ENCODE measurements at regions not wholly inside any gene's neighbourhood (a gene's known extent, or its start where the extent isn't known, plus 50 kb on each side); places are given as distances from the start of the nearest gene placed in this dataset.

GRCh38 chr5:118778941-118779340 is 209.4 kb downstream of the DTWD2 start:
- no peak for DNase-seq

DNA sequence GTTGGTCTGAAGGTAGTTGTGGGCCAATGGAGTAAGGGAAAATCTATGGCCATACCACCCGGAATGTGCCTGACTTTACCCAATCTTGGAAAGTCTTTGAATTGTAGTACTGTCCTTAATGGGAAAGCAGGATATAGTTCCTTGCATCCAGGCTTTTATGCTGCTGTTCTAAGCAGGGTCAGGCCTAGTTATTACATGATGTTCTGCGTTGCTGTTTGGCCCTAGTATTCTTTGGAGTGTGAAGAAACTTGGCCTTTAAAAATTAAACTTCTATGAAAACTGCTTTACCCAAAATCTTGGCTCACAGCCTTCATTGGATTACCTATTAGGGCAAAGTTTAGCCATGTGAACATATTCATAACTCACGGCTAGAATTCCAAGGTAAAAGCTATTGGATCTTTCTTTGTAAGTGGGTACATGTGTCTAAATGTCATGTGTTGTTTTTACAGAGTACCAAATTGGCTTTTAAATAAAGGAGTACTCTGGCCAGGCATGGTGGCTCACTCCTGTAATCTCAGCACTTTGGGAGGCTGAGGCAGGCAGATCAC is 211.1 kb downstream of the DTWD2 start:
- DNase-seq = no peak

DNA sequence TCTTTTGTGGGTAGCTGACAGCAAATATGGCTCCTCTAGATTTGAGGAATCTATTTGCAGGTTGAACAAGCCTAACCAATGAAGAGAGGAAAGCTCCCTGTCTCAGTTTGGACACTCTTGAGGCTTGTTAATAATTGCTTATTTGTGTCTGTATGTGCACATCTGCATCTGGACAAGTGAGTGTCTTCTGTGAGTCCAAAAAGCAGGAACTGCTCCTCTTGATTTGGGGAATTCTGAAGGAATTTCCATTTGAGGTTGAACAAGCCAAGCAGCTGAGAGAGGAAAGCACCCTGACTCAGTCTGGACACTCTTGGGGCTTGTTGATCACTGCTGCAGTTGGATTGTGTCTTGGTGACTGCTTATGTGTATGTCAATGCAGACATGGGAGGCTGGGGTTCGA is 211.6 kb downstream of the DTWD2 start:
- no peak for DNase-seq

- DNase-seq = no peak
Observed at GRCh38 chr5:118775790-118776499, 212.4 kb downstream of the DTWD2 start.

GRCh38 chr5:118768607-118769175 is 219.7 kb downstream of the DTWD2 start:
- DNase-seq = no peak

DNA sequence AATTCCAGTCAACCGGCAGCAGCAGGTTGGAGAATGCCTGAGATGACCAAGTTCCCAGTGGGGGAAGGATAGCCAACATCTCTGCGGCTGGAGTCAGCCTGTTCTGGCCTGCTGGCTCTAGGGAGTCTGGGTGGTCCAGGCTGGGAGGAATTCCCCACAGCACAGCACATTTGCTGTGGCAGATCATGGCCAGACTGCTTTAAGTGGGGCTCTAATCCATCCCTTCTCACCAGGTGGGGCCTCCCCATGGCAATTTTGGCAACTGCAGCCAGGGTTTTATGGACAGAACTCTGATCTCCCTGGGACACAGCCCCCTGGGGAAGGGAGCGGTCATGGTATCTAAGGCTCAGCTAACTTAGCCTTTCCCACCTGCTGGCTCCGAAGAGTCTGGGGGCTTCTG is 226.1 kb downstream of the DTWD2 start:
- DNase-seq = no peak

GRCh38 chr5:118761814-118762213 is 226.5 kb downstream of the DTWD2 start:
- DNase-seq = no peak

DNA sequence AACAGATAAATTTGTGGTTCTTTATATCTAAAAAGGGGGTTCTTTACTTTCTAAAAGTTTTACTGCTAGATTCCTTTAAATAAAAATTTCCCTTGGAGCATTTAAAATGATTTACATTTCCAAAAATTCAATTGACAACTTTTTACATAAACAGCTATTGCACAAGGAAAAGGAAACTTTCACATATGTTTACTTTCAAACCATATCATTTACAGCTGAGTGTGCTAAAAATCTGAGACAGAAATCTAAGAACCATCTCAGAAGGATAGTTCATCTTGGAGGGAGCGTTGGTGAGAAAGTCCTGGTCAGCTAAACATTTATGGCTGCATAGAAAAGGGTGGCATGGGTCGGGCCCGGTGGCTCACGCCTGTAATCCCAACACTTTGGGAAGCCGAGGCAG is 235.4 kb downstream of the DTWD2 start:
- DNase-seq = no peak

GRCh38 chr5:118736396-118736795 is 252.0 kb downstream of the DTWD2 start:
- no peak for DNase-seq

- DNase-seq = no peak
Observed at GRCh38 chr5:118733394-118733793, 255.0 kb downstream of the DTWD2 start.

DNA sequence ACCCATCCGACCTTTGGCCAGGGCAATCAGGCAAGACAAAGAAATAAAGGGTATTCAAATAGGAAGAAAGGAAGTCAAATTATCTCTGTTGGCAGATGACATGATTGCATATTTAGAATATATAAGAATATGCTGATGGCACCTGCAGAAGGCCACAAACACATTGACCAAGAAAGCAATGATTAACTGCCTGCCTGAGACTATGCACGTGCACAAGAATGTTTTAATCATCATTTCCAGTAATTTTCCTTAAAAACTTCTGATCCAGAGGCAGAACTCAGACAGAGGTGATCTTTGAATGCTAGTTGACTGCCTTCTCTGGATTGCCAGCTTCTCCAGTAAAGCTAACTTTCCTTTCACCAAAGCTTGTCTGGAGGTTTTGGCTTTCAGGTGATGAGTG is 260.2 kb downstream of the DTWD2 start:
- no peak for DNase-seq

DNA sequence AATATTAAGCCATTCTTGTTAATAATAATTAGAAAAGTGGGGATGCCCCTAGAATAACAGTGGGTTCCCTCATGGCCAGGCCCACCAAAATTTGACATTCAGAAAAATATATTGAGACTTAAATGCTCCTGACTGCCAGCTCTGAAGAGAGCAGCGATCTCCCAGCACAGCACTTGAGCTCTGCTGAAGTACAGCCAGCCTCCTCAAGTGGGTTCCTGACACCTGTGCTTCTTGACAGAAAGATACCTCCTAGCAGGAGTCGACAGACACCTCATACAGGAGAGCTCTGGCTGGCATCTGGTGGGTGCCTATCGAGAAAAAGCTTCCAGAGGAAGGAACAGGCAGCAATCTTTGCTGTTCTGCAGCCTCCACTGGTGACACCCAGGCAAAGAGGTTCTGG is 261.5 kb downstream of the DTWD2 start:
- DNase-seq = no peak

DNA sequence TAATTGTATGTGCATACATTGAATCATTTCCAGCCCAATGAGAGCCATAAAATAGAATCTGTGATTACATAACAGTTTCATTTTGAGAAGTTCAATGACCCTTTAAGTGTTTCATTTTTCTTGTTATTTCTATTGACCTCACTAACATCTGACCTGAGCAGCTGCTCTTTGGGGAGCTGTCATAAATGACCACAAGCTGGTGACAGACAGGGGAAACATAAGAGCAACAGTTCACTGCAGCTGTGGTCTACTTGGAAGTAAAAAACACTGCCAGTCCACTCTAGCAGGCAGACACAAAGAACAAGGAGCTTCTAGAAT is 265.4 kb downstream of the DTWD2 start:
- DNase-seq = no peak

DNA sequence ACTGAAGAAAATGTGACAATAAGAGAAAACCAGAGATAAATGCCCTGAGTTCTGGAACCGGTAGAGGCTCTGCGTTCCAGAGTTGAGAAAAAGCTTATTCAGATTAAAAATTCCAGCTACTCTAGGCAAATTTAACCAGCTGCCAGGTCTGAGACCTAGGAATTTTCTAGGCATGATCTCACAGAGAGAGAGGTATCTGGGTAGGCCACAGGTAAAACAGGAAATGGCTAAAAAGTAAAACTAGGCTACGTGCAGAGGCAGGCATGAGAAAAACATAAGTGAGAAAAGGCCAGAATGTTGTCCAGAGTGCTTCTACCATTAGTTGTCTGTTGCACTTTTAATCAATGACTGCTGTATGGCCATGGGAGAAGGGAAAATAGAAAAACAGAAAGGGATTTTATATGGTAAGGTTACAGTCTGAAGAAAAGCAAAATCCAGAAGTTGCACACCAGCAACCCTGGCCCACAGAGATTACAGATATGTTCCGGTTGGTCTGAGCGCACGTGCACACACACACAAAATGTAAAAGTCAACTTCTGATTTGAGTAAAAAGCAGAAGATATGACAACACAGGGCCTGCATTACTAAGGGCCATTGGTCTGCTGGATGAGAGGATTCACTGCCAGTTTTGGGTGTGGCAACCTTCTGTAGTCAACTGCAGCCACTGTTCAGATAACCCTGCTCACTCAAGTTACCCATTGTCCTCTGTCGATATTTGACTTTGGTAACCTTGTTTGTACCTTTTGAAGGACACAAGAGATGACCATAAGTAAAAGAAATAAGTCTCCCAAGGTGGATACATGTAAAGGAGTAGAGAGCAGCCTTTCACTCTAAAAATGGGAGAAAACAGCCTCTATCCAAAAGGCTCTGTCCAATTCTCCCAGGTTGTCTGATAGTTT is 266.0 kb downstream of the DTWD2 start:
- DNase-seq = no peak

GRCh38 chr5:118711727-118712126 is 276.6 kb downstream of the DTWD2 start:
- DNase-seq = no peak

GRCh38 chr5:118705959-118706667 is 282.2 kb downstream of the DTWD2 start:
- DNase-seq = no peak

DNA sequence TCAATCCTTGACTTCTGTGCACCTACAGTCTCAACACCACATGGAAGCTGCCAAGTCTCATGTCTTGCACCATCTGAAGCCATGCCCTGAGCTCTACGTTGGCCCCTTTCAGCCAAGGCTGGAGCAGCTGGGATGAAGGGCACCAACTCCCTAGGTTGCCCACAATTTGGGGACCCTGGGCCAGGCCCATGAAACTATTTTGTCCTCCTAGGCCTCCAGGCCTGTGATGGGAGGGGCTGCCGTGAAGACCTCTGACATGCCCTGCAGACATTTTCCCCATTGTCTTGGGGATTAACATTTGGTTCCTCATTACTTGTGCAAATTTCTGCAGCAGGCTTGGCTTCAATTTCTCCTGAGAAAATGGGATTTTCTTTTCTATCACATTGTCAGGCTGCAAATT is 285.1 kb downstream of the DTWD2 start:
- DNase-seq = no peak

DNA sequence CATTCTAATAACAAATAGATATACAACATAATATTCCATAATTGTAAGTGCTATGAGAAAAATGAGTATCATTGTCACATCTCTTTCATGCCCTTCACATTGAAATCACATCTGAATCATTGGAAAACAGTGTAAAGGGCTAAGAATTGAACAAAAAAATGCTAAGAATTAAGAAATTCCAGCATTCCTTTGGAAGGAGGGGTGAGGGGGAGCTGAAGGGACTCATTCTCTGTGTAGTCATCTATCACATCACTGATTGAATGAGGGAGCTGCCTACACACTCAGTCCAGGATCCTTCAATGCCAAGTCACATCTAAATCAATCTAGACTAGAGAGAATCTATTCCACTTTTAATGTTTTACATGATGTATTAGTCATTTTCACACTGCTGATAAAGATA is 286.6 kb downstream of the DTWD2 start:
- DNase-seq = no peak

GRCh38 chr5:118700510-118700909 is 287.8 kb downstream of the DTWD2 start:
- no peak for DNase-seq

DNA sequence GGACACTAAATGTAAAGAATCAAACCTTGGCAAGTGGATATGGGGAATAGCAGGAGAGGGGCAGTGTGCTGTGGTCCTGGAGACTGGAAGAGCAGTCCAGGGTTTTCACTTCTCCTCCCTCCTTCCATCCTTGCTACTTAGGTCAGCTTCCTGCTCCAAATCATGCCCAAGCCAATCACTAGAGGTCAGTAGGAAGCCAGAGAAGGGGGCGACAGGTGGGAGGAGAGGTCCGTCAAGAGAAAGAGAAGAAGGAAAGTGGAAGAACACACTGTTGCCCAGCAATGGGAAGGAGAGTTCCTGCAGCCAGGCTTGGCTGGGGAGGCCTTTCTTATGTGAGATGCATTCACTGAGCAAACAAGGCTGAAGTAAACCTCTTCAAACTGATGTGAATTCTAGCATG is 289.6 kb downstream of the DTWD2 start:
- DNase-seq = no peak

DNA sequence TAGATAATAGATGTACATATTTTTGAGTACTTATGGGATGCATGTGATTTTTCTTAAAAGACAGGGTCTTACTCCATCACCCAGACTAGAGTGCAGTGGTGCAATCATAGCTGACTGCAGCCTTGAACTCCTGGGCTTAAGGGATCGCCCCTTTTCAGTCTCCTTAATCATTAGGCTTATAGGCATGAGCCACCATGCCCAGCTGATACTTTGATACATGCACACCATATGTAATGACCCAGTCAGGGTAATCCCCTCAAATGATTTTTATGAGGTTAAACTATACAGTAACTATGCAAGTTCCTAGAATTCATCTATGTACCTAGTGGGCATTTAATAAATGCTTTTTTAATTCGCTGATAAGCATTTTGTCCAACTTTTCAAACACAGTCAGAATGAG is 292.3 kb downstream of the DTWD2 start:
- no peak for DNase-seq

DNA sequence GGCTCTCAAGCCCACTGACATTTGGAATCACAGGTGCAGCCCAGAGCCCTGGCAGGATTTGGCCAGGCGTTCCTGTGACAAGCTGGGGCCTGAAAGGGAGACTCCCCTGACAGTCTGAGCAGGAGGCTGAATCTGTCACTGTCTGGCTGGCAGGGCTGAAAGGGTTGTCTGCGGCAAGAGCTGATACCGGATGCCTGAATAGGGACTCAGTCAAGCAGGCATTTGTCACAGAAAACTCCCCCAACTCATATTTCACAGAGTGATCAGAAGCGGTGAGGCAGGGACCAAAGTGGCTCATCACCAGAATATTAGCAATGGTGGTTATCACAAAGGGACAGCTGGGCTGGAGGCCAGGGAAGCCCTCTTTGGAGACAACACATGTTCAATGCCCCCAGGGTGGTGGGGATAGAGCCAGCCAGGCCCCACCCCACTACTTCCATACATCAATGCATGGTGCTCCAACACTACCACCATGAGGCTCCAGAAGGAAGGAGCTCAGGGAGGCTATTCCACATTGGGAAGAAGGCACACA is 295.5 kb downstream of the DTWD2 start:
- no peak for DNase-seq

Measured in NCI-H2107 (cell line).